ENCODE measurements at regions not wholly inside any gene's neighbourhood (a gene's known extent, or its start where the extent isn't known, plus 50 kb on each side); places are given as distances from the start of the nearest gene placed in this dataset.

- no peak overlapping the region for H3K4me2 ChIP-seq
- no peak overlapping the region for H2AFZ ChIP-seq (ENCODE audit: low read depth)
- no peaks in the 10 kb centered on the region for H3K79me2 ChIP-seq (ENCODE audit: insufficient read depth)
- no peaks in the 10 kb centered on the region for H3K9me2 ChIP-seq
- no peaks in the 10 kb centered on the region for H3K27me3 ChIP-seq (ENCODE audit: insufficient read depth)
- no peaks in the 10 kb centered on the region for H4K20me1 ChIP-seq (ENCODE audit: insufficient read depth)
- H3K4me1 ChIP-seq (ENCODE audit: control insufficient read depth in 1 of 2, insufficient read depth in 2 of 2, low read depth in 1 of 2, low read length in 1 of 2), result no peaks in the 10 kb centered on the region; a peak in 1 of 4 replicates
- POLR2A ChIA-PET, result no interaction called here
- CTCF ChIA-PET, result interaction anchor here (0.6 to 1.5 kb wide), 2 partner anchors 7 to 372 kb away, joined by 3 to 5 read pairs; no protein-coding TSS in a partner anchor
- TF ChIP-seq IRF3 (IDR thresholded peaks at IDR 0.05; ENCODE audit: low read depth, low read length) (no peak), TEAD4 (IDR thresholded peaks at IDR 0.05; ENCODE audit: borderline replicate concordance, insufficient read depth) (no peak), FOXM1 (IDR thresholded peaks at IDR 0.05; ENCODE audit: low read depth) (no peak), NFIC (IDR thresholded peaks at IDR 0.05; ENCODE audit: borderline replicate concordance) (no peak), RAD21 (IDR thresholded peaks at IDR 0.05; ENCODE audit: low read length) (no peak), CHD2 (IDR thresholded peaks at IDR 0.05; ENCODE audit: low read length, partially characterized antibody) (no peak), RXRA (IDR thresholded peaks at IDR 0.05; ENCODE audit: borderline replicate concordance, low read depth) (no peak), RCOR1 (IDR thresholded peaks at IDR 0.05; ENCODE audit: low read length) (no peak), EZH2phosphoT487 (IDR thresholded peaks at IDR 0.05; ENCODE audit: borderline replicate concordance, low read depth) (no peak), GATA2 (CRISPR knock-in tag; IDR thresholded peaks at IDR 0.05) (no peak), JUND (IDR thresholded peaks at IDR 0.05) (no peak), USF1 (IDR thresholded peaks at IDR 0.05; ENCODE audit: borderline replicate concordance, low read depth) (no peak), PBX3 (IDR thresholded peaks at IDR 0.05) (no peak)
- no peak overlapping the region for H3K27ac ChIP-seq (ENCODE audit: low read depth in 2 of 2, low read length in 1 of 2)
- no peaks in the 10 kb centered on the region for H3F3A ChIP-seq (replicated peaks; ENCODE audit: insufficient read depth)
- DNase-seq, result no peak
- H3K9me3 ChIP-seq, result no peaks in the 10 kb centered on the region
- no peak overlapping the region for H3K9ac ChIP-seq
- H3K4me3 ChIP-seq (ENCODE audit: low read depth in 2 of 2, low read length in 1 of 2), result no peak overlapping the region
- WGBS (ENCODE audit: low lambda C conversion rate), result 8% methylated on average over 3 of the region's 3 CpGs
- H3K36me3 ChIP-seq (replicated peaks in 1 of 2; ENCODE audit: control insufficient read depth in 1 of 2, insufficient read depth in 2 of 2, low read length in 1 of 2), result no peaks in the 10 kb centered on the region
Measured at GRCh38 chr7:124413029-124413428, 352.6 kb downstream of the GPR37 start.

GRCh38 chr7:124412531-124412930 lies 353.1 kb downstream of the GPR37 start:
- DNase-seq, result no peak
- Histone ChIP-seq H3K4me2 (no peak overlapping the region), H3K4me1 (ENCODE audit: control insufficient read depth in 1 of 2, insufficient read depth in 2 of 2, low read depth in 1 of 2, low read length in 1 of 2) (no peaks in the 10 kb centered on the region; a peak in 1 of 4 replicates), H3K4me3 (ENCODE audit: low read depth in 2 of 2, low read length in 1 of 2) (no peak overlapping the region), H3K27me3 (ENCODE audit: insufficient read depth) (no peaks in the 10 kb centered on the region), H3K27ac (ENCODE audit: low read depth in 2 of 2, low read length in 1 of 2) (no peak overlapping the region), H3F3A (replicated peaks; ENCODE audit: insufficient read depth) (no peaks in the 10 kb centered on the region), H2AFZ (ENCODE audit: low read depth) (no peak overlapping the region; the same call in 1 of the 2 replicates), H4K20me1 (ENCODE audit: insufficient read depth) (no peaks in the 10 kb centered on the region), H3K9me3 (no peaks in the 10 kb centered on the region), H3K9ac (no peak overlapping the region), H3K36me3 (replicated peaks in 1 of 2; ENCODE audit: control insufficient read depth in 1 of 2, insufficient read depth in 2 of 2, low read length in 1 of 2) (no peaks in the 10 kb centered on the region), H3K9me2 (no peaks in the 10 kb centered on the region), H3K79me2 (ENCODE audit: insufficient read depth) (no peaks in the 10 kb centered on the region)
- ChIA-PET CTCF (interaction anchor here (0.6 to 1.5 kb wide), 2 partner anchors 8 to 878 kb away, joined by 3 to 5 read pairs; no protein-coding TSS in a partner anchor), POLR2A (no interaction called here)
- WGBS (ENCODE audit: low lambda C conversion rate), result 37% methylated on average over 6 of the region's 6 CpGs
- TF ChIP-seq REST (IDR thresholded peaks at IDR 0.05; ENCODE audit: low read depth, low read length) (no peak), TEAD4 (IDR thresholded peaks at IDR 0.05; ENCODE audit: borderline replicate concordance, insufficient read depth) (no peak), RFX5 (IDR thresholded peaks at IDR 0.05; ENCODE audit: low read length) (no peak), USF1 (IDR thresholded peaks at IDR 0.05; ENCODE audit: borderline replicate concordance, low read depth) (no peak), RAD21 (IDR thresholded peaks at IDR 0.05; ENCODE audit: low read length) (no peak), ZBTB33 (IDR thresholded peaks at IDR 0.05; ENCODE audit: borderline replicate concordance, low read depth) (no peak), FOXJ3 (CRISPR knock-in tag; IDR thresholded peaks at IDR 0.05) (no peak)

Measured in SK-N-SH (cell line).